AG04450 (cell line): ENCODE measurements at regions not wholly inside any gene's neighbourhood (a gene's known extent, or its start where the extent isn't known, plus 50 kb on each side); places are given as distances from the start of the nearest gene placed in this dataset.

Source experiments
- CTCF ChIA-PET: fragments of 300-600, 350-600 bp; formaldehyde crosslinking; extraction: SDS; loops from one replicate; lab custom pipeline; 2022; ENCODE audit warnings: antibody characterized with exemption, inconsistent platforms; lab: Charles Lee
- POLR2A ChIA-PET: fragments of 350-600 bp; formaldehyde crosslinking; extraction: SDS; loops from one replicate; lab custom pipeline; 2021; ENCODE audit warnings: antibody characterized with exemption, inconsistent platforms; lab: Yijun Ruan, JAX
- DNase-seq: peaks from one replicate; pipeline ENCODE4 v3.0.0-alpha.2; 2011; ENCODE audit warnings: low read depth, low spot score
- H3K27ac ChIP-seq: one replicate; pipeline ENCODE4 v1.5.1; 2012; ENCODE audit warnings: low read depth, low read length, control low read depth
- H3K27me3 ChIP-seq: one replicate; pipeline ENCODE4 v1.6.0; 2012; ENCODE audit warnings: low read length; ENCODE audit not compliant: control insufficient read depth, insufficient read depth
- H3K4me3 ChIP-seq: 2 replicates; pipeline ENCODE4 v1.5.1; 2011; ENCODE audit warnings: mild to moderate bottlenecking, low read depth, low read length, control low read depth
- H3K9me3 ChIP-seq: 2 replicates; pipeline ENCODE4 v1.5.1; 2012; ENCODE audit warnings: low read length; ENCODE audit not compliant: control insufficient read depth, insufficient read depth
- TF ChIP-seq, protein P1 (sequence below): IDR thresholded peaks from 2 replicates; pipeline ENCODE4 v1.5.1; 2011; ENCODE audit warnings: low read depth, low read length, control low read depth, inconsistent platforms

- Histone ChIP-seq H3K27ac (no peak overlapping the region), H3K4me3 (no peak overlapping the region), H3K27me3 (peaks cover 2% of the 10 kb centered on the region), H3K9me3 (no peaks in the 10 kb centered on the region)
- TF ChIP-seq, protein P1, sequence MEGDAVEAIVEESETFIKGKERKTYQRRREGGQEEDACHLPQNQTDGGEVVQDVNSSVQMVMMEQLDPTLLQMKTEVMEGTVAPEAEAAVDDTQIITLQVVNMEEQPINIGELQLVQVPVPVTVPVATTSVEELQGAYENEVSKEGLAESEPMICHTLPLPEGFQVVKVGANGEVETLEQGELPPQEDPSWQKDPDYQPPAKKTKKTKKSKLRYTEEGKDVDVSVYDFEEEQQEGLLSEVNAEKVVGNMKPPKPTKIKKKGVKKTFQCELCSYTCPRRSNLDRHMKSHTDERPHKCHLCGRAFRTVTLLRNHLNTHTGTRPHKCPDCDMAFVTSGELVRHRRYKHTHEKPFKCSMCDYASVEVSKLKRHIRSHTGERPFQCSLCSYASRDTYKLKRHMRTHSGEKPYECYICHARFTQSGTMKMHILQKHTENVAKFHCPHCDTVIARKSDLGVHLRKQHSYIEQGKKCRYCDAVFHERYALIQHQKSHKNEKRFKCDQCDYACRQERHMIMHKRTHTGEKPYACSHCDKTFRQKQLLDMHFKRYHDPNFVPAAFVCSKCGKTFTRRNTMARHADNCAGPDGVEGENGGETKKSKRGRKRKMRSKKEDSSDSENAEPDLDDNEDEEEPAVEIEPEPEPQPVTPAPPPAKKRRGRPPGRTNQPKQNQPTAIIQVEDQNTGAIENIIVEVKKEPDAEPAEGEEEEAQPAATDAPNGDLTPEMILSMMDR: no peak
- DNase-seq: no peak
- ChIA-PET CTCF (no interaction called here), POLR2A (interaction anchor here (0.5 kb wide), 1 partner anchor 40 kb away, joined by 3 read pairs; no protein-coding TSS in a partner anchor)
Observed at GRCh38 chr2:236888794-236889780, 196.6 kb upstream of the COPS8 start.

- Histone ChIP-seq H3K27ac (no peak overlapping the region), H3K9me3 (no peaks in the 10 kb centered on the region), H3K4me3 (no peak overlapping the region), H3K27me3 (peaks cover 2% of the 10 kb centered on the region)
- ChIA-PET CTCF (no interaction called here), POLR2A (no interaction called here)
- TF ChIP-seq, protein P1: no peak
- no peak for DNase-seq
Observed at GRCh38 chr2:236889791-236890704, 195.6 kb upstream of the COPS8 start.

DNA sequence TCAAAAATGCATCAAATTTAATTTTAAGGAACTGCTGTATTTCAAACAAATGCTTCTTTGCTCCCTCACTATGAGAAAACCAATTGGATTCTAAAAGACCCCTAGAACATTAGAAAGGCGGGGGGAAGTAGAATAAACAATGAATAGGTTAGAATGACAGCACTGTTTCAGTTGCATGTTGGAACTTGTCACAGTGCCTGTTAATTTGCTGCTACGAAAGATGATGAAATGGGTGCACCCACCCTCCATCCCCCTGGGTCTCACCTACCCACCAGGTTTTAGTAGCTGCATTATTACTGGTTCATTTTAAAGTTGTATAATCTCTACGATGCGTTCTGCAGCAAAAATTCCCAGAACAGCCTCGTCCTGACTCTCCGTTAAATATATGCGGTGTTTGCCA lies 193.0 kb upstream of the COPS8 start:
- ChIA-PET POLR2A (no interaction called here), CTCF (no interaction called here)
- no peak overlapping the region for H3K27ac ChIP-seq
- no peaks in the 10 kb centered on the region for H3K9me3 ChIP-seq
- H3K27me3 ChIP-seq: peaks cover 2% of the 10 kb centered on the region
- TF ChIP-seq, protein P1: no peak
- DNase-seq: no peak
- no peak overlapping the region for H3K4me3 ChIP-seq

DNA sequence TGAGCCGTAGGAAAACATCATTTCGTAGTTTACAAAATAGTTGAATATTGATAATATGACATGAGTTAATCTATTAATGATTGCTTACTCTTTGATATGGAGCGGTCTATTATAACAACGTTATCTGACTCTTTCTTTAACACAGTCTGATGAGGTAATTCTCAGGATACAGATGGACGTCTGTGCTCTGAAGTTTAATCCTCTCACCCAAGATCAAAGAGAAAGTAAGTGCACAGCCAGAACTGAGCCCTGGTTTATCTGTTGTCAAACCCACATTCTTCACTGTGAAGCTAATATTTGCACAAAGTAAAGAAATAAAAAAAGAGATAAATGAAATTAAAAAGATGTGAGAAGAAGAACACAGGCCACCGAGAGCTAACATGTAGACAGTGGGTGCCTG lies 190.9 kb upstream of the COPS8 start:
- no peaks in the 10 kb centered on the region for H3K9me3 ChIP-seq
- peaks cover 2% of the 10 kb centered on the region for H3K27me3 ChIP-seq
- CTCF ChIA-PET: no interaction called here
- POLR2A ChIA-PET: no interaction called here
- no peak overlapping the region for H3K4me3 ChIP-seq
- TF ChIP-seq, protein P1: no peak
- H3K27ac ChIP-seq: no peak overlapping the region
- no peak for DNase-seq
